ENCODE measurements at regions not wholly inside any gene's neighbourhood (a gene's known extent, or its start where the extent isn't known, plus 50 kb on each side); places are given as distances from the start of the nearest gene placed in this dataset.

DNA sequence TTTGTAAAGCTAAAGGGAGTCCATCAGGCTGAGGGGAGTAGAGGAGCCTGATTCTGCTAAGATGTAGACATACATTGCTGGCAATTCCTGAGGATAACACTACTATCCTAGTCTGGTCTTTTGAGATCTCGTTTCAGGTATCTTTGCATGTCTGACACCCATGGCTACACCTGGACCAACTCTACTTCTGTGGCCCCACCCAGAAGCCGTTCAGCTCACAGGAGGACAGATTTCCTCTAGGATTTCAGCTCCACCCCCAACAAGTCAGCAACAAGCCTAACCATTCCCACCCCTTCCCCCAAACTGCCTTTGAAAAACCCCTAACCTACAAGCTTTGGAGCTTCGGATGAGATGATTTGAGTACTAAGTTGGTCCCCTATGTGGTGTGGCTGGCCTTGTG is 848.2 kb downstream of the NLGN4X start:
- TF ChIP-seq CTCF (IDR thresholded peaks at IDR 0.05) (no peak), ZFX (IDR thresholded peaks at IDR 0.05; ENCODE audit: borderline replicate concordance) (no peak)
- no peak overlapping the region for H3K27ac ChIP-seq

- no peak overlapping the region for H3K27ac ChIP-seq
- TF ChIP-seq ZFX (IDR thresholded peaks at IDR 0.05; ENCODE audit: borderline replicate concordance) (no peak), CTCF (IDR thresholded peaks at IDR 0.05) (no peak)
Measured at GRCh38 chrX:5341902-5342301, 886.8 kb downstream of the NLGN4X start.

DNA sequence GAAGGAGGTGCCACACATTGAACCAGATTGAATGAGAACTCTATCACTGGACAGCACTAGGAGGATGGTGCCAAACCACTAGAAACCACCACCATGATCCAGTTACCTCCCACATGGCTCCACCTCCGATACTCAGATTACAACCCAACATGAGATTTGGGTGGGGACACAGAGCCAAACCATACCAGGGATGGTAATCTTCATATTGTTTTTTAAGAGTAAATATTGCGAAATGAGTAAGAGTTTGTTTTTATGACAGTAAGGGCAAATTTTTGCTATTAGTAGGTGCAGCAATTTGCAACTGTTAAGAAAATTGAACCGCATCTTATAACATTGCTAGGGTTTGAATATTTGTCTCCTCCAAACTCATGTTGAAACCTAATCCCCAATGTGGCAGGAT is 891.5 kb downstream of the NLGN4X start:
- no peak for TF ChIP-seq CTCF (IDR thresholded peaks at IDR 0.05)
- TF ChIP-seq ZFX (IDR thresholded peaks at IDR 0.05; ENCODE audit: borderline replicate concordance): no peak

DNA sequence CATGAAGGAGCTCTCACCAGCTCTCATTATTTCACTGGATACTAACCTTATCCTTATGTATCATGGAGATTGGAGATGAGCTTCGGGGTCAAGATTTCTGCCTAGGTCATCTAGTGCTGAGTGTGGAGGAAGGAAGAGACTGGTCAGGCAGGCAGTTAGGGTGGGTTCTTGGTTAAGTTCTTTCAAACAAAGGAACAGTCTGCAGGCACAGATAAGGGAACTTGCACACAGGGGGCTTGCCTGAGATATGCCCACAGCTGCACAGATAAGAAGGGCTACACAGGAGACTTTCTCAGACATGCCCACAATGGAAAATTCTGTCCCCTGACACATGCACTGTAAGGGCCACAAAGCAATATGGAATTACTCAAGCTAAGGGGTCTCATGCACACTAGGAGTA is 904.1 kb downstream of the NLGN4X start:
- no peak overlapping the region for H3K27ac ChIP-seq
- TF ChIP-seq ZFX (IDR thresholded peaks at IDR 0.05; ENCODE audit: borderline replicate concordance) (no peak), CTCF (IDR thresholded peaks at IDR 0.05) (no peak)

More for the DNA sequence above, 891.5 kb downstream of the NLGN4X start:
- H3K27ac ChIP-seq: no peak overlapping the region

DNA sequence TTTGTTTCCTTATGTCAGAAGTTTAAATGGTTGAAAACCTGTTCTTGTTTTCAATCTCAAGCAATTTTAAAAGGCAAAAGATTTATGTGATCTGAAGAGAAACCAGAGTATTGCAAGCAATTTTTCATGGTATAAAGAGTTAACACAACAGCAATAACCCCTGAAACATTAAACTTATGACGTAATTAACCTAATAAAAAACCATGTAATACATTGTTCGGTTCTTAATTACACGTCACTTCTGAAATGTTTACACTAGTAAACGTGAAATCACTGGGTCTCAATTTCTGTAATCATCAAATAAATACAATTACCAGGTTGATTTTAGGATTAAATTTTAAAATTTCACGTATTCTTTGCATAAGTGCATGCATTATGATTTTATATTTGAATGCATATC is 914.5 kb downstream of the NLGN4X start:
- H3K27ac ChIP-seq: no peak overlapping the region
- TF ChIP-seq ZFX (IDR thresholded peaks at IDR 0.05; ENCODE audit: borderline replicate concordance) (no peak), CTCF (IDR thresholded peaks at IDR 0.05) (no peak)

GRCh38 chrX:5307416-5307815 is 921.3 kb downstream of the NLGN4X start:
- H3K27ac ChIP-seq: no peak overlapping the region
- no peak for TF ChIP-seq ZFX (IDR thresholded peaks at IDR 0.05; ENCODE audit: borderline replicate concordance)
- no peak for TF ChIP-seq CTCF (IDR thresholded peaks at IDR 0.05)

GRCh38 chrX:5306654-5307121 is 922.0 kb downstream of the NLGN4X start:
- no peak overlapping the region for H3K27ac ChIP-seq
- no peak for TF ChIP-seq ZFX (IDR thresholded peaks at IDR 0.05; ENCODE audit: borderline replicate concordance)
- no peak for TF ChIP-seq CTCF (IDR thresholded peaks at IDR 0.05)
